ENCODE measurements at regions not wholly inside any gene's neighbourhood (a gene's known extent, or its start where the extent isn't known, plus 50 kb on each side); places are given as distances from the start of the nearest gene placed in this dataset.
"Not testable (repeated sequence)": the region's sequence is repeated elsewhere in the genome, so short reads cannot be mapped to it uniquely, and the experiment has no call there.

DNA sequence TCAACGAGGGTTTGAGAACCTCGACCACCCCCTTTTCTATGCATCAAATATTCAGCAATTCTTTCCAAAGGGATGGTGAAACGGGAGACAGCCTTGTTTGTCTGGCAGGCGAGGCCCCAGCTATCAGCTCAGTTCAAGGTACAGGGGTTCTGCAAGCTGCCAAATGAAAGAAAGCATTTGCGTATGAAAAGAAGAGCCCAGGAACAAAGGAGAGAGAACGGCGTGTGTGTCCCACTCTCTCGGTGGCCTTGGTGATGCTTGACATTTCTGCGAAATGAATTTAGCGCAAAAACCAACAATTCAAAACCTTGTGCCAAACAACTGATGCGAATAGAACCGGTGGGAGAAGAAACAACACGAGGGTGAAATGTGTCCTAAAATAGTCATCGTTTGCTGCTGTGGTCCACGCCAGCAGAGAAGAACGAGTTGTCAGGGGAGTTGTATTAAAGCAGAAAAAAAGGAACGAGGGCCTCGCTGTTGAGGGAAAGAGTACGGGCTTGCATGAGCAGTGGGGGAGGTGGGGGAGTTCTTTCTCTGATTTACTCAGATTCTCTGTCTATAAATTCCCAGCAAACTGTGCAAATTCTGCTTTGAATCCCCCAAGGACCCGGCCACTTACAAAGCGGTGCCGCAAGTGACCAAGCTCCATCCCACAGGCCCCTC is 97.7 kb downstream of the TMEM130 start:
- H3K27me3 Mint-ChIP-seq: peaks cover 20% of the 10 kb centered on the region
- H3K36me3 Mint-ChIP-seq (ENCODE audit: low read depth): no peaks in the 10 kb centered on the region
- H3K9me3 Mint-ChIP-seq: no peaks in the 10 kb centered on the region
- no peak overlapping the region for H3K27ac Mint-ChIP-seq
- no peaks in the 10 kb centered on the region for H3K4me1 Mint-ChIP-seq
- H3K4me3 Mint-ChIP-seq: no peak overlapping the region
- no peak for ATAC-seq (replicated peaks)

DNA sequence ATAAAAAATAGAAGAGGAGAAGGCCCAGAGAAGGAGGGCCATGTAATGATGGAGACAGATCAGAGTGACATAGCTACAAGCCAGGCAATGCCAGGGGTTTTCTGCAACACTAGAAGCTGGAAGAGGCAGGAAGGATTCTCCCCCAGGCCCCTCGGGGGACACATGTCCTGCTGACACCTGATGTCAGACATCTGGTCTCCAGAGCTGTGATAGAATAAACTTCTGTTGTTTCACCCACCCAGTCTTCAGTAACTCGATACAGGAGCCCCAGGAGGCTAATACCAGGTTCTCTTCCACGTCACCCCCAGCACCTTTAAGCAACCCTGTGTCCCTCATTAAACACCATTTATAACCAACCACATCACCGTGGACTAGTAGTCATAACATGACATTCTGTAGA is 94.9 kb downstream of the TMEM130 start:
- no peak for ATAC-seq (replicated peaks)
- Mint-ChIP-seq H3K36me3 (ENCODE audit: low read depth) (no peaks in the 10 kb centered on the region), H3K4me1 (no peaks in the 10 kb centered on the region), H3K4me3 (no peak overlapping the region), H3K27me3 (peaks cover 23% of the 10 kb centered on the region), H3K27ac (no peak overlapping the region), H3K9me3 (no peaks in the 10 kb centered on the region)

DNA sequence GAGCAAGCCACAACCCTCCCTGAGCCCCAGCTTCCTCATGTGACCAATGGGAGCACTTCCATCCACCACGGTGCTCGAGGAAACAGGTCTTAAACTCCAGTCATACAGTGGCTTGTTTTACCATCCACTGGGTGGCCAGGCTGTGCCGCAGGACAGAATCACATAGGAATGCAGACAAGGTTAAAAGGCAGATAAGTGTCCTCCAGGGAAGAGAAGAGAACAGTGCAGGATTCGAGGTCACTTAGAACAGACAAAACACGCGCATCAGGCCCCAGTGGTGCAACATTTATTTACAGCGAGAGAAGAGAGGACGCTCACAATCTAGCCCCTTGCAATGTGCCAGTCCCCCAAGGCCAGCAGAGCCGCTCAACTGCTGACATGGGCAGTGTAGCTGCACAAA is 92.8 kb downstream of the TMEM130 start:
- H3K27ac Mint-ChIP-seq: no peak overlapping the region
- H3K4me1 Mint-ChIP-seq: no peaks in the 10 kb centered on the region
- H3K9me3 Mint-ChIP-seq: no peaks in the 10 kb centered on the region
- no peak overlapping the region for H3K4me3 Mint-ChIP-seq
- ATAC-seq (replicated peaks): no peak
- no peaks in the 10 kb centered on the region for H3K36me3 Mint-ChIP-seq (ENCODE audit: low read depth)
- H3K27me3 Mint-ChIP-seq: peaks cover 15% of the 10 kb centered on the region

DNA sequence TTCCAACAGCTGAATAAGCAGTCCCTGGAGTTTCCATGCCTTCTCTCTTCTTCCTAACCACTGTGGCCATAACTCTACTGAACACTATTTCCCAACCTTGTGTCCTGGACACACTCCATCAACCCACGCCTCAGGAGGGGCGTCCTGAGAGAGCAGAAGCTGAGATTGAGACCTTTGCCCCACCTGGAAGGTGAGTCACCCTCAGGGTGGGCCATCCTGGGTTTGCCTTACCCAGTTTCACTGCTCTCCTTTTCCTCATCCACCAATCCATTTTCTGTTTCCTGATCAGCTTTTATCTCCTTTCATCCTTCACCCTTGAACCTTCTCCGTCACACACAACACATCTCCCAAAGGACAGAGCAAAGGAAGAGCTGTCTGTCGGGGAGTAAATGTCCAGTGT is 91.4 kb downstream of the TMEM130 start:
- H3K27me3 Mint-ChIP-seq: peaks cover 10% of the 10 kb centered on the region
- ATAC-seq (replicated peaks): no peak
- no peaks in the 10 kb centered on the region for H3K9me3 Mint-ChIP-seq
- no peak overlapping the region for H3K4me3 Mint-ChIP-seq
- no peaks in the 10 kb centered on the region for H3K36me3 Mint-ChIP-seq (ENCODE audit: low read depth)
- no peak overlapping the region for H3K27ac Mint-ChIP-seq
- no peaks in the 10 kb centered on the region for H3K4me1 Mint-ChIP-seq

DNA sequence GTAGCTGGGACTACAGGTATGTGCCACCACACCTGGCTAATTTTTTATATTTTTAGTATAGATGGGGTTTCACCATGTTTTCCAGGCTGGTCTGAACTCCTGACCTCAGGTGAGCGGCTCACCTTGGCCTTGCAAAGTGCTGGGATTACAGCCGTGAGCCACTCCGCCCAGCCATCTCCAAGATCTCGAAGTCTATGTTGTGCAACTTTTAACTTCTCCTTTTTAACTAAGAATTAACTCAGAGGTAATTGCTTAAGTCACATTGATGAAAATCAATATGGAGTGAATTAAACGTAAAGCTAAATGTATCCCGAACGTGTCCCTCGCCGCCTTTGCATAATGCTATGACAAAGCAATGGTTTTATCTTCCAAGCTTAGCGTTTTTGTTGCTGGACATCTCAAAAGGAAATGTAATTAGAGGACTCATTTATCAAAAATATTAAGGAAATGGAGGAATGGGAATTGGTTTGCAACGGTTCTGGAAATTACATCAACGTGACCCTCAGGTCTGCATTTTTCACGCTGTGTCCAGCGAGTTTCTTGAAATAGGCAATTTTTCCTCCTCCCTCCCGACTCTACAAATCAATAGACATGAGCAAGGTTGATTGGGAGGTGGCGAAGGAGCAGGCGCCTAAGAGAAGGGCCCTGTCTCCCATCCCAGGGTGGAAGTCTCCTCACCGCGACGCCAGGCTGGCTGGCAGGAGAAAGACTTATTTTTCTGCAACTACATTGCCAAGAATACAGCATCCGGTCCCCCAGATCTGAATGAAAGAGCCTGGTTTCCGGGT is 89.8 kb downstream of the TMEM130 start:
- H3K9me3 Mint-ChIP-seq: no peaks in the 10 kb centered on the region
- H3K4me1 Mint-ChIP-seq: no peaks in the 10 kb centered on the region
- H3K36me3 Mint-ChIP-seq (ENCODE audit: low read depth): no peaks in the 10 kb centered on the region
- H3K4me3 Mint-ChIP-seq: no peak overlapping the region
- H3K27ac Mint-ChIP-seq: no peak overlapping the region
- ATAC-seq (replicated peaks): no peak
- peaks cover 9% of the 10 kb centered on the region for H3K27me3 Mint-ChIP-seq

DNA sequence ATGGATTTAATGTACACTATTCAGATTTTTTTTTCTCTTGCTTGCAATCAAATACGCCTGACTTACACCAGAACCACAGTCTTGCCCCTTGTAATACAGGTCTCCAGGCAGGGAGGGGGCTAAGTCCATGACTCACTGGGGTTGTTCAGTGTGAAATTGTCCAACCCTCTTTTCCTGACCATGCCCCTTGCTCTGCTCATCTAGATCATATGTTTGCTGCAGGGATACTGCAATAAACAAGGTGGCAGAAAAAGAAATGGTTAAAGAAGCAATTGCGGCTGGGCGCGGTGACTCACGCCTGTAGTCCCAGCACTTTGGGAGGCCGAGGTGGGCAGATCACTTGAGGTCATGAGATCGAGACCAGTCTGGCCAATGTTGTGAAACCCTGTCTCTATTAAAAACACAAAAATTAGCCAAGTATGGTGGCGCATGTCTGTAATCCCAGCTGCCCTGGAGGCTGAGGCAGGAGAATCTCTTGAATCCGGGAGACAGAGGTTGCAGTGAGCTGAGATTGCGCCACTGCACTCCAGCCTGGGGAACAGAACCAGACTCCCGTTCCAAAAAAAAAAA is 85.5 kb downstream of the TMEM130 start:
- H3K4me3 Mint-ChIP-seq: no peak overlapping the region
- H3K4me1 Mint-ChIP-seq: no peaks in the 10 kb centered on the region
- no peak overlapping the region for H3K27ac Mint-ChIP-seq
- H3K36me3 Mint-ChIP-seq (ENCODE audit: low read depth): no peaks in the 10 kb centered on the region
- H3K27me3 Mint-ChIP-seq: peaks cover 3% of the 10 kb centered on the region
- ATAC-seq (replicated peaks): no peak
- H3K9me3 Mint-ChIP-seq: no peaks in the 10 kb centered on the region

DNA sequence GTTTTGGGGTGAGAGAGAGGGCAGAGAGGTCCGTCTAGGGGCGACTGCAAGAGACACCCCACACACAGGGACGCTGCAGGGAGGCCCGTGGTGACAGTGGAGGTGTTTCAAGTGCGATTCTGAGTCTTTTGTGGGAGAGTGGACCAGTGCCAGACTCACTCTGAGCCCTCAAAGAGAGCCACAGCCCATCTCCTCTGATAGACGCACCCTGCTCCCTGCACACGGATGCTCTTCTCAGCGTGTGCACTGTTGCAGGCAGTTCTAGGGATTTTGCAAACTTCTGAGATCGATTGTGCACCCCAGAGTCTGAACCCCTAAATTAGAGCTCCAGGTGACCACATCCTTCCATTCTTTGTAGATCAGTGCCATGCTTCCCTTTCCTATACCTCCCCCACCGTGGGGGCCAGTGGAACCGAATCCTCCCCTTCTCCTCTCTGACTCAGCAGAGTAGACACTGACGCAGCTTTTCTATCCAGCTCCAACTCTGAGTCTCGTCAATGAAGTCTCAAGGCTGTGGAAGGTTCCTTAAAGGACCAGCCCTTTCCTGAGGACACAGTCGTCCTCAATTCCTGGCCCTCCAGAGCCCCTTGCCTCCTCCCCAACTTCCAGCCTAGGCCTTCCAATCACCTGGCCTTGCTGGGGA is 83.8 kb downstream of the TMEM130 start:
- no peaks in the 10 kb centered on the region for H3K9me3 Mint-ChIP-seq
- H3K27ac Mint-ChIP-seq: no peak overlapping the region
- peaks cover 3% of the 10 kb centered on the region for H3K27me3 Mint-ChIP-seq
- H3K4me1 Mint-ChIP-seq: no peaks in the 10 kb centered on the region
- ATAC-seq (replicated peaks): no peak
- no peak overlapping the region for H3K4me3 Mint-ChIP-seq
- H3K36me3 Mint-ChIP-seq (ENCODE audit: low read depth): no peaks in the 10 kb centered on the region

DNA sequence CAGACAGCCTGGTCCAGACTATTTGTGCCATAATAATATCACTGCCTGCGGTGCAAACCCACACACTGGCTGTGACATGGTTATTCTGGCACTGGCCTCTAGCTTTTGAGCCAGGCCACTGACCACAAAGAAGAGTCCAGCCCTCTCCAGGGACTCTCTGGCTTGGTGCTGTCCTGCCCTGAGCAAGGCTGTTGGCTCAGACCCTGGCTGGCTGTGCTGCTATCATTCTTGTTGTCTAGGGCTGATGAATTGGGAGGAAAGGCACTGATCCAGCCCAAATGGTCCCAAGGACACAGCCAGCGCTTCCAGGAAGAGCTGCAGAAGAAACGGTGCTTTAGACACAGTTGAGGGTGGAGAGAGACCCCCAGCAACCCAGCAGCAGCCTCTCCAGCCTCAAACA is 80.8 kb downstream of the TMEM130 start:
- Mint-ChIP-seq H3K4me1 (no peaks in the 10 kb centered on the region), H3K27ac (no peak overlapping the region), H3K36me3 (ENCODE audit: low read depth) (no peaks in the 10 kb centered on the region), H3K4me3 (no peak overlapping the region), H3K27me3 (peaks cover 7% of the 10 kb centered on the region), H3K9me3 (peaks cover 3% of the 10 kb centered on the region)
- no peak for ATAC-seq (replicated peaks)

DNA sequence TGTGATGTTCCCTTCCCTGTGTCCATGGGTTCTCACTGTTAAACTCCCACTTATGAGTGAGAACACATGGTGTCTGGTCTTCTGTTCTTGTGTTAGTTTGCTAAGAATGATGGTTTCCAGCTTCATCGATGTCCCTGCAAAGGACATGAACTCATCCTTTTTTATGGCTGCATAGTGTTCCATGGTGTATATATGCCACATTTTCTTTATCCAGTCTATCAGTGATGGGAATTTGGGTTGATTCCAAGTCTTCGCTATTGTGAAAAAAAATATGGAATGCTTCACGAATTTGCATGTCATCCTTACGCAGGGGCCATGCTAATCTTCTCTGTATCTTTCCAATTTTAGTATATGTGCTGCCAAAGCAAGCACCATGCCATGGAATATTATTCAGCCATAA is 75.4 kb downstream of the TMEM130 start:
- not testable (repeated sequence) for H3K9me3 Mint-ChIP-seq; ATAC-seq (replicated peaks); H3K27me3 Mint-ChIP-seq; H3K36me3 Mint-ChIP-seq (ENCODE audit: low read depth); H3K4me3 Mint-ChIP-seq; H3K27ac Mint-ChIP-seq; H3K4me1 Mint-ChIP-seq

DNA sequence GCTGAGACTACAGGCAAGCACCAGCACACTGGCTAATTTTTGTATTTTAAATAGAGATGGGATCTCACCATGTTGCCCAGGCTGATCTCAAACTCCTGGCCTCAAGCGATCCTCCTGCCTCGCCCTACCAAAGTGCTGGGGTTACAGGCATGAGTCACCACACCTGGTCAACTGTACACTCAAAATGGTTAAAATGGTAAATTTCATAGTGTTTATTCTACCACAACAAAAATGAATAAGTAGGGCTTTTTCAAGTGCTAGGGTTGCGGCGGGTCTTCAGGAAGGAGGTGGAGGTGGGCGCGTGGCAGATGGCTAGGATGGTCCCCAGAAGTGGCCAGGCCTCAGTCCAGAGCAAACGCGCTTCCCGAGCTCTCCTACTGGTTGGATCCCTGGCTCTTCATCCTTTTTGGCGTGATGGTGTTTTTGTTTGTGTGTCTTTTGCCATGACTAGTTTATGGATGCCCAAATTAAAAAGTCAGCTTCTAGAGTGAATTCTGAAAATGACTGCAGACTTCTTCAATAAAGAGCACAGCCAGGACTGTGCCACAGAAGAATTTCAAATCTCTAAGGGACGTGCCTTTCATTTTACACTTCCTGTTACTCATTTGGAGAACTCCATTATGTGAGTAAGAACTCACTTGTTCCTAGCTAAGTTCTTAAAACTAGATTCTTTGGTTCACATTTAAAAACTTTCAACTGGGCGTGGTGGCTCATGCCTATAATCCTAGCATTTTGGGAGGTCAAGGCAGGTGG is 73.9 kb downstream of the TMEM130 start:
- Mint-ChIP-seq H3K36me3 (ENCODE audit: low read depth) (no peaks in the 10 kb centered on the region), H3K4me3 (no peak overlapping the region), H3K27me3 (peaks cover 14% of the 10 kb centered on the region), H3K27ac (no peak overlapping the region), H3K9me3 (peaks cover 18% of the 10 kb centered on the region), H3K4me1 (peaks cover 5% of the 10 kb centered on the region)
- ATAC-seq (replicated peaks): peak; percentile 91
